ENCODE measurements at regions not wholly inside any gene's neighbourhood (a gene's known extent, or its start where the extent isn't known, plus 50 kb on each side); places are given as distances from the start of the nearest gene placed in this dataset.

- TF ChIP-seq FOSL2 (IDR thresholded peaks at IDR 0.05) (peak; percentile 62), FOSL2 (CRISPR knock-in tag; IDR thresholded peaks at IDR 0.05) (peak; percentile 90), USF2 (IDR thresholded peaks at IDR 0.05) (no peak), HOXB5 (CRISPR knock-in tag; IDR thresholded peaks at IDR 0.05) (no peak), PHF8 (IDR thresholded peaks at IDR 0.05; ENCODE audit: borderline replicate concordance, low read depth) (no peak), ELK1 (IDR thresholded peaks at IDR 0.05; ENCODE audit: low read depth, low read length) (no peak), BCL3 (IDR thresholded peaks at IDR 0.05) (0 out of 3 replicates have a peak, but pooled peaks have one; percentile 42), CBX8 (IDR thresholded peaks at IDR 0.05) (no peak), E2F6 (IDR thresholded peaks at IDR 0.05; ENCODE audit: borderline replicate concordance, low read depth) (no peak), NFE2L2 (conservative IDR thresholded peaks at IDR 0.05; ENCODE audit: low read length) (no peak), RFX5 (IDR thresholded peaks at IDR 0.05) (no peak), ZNF302 (CRISPR knock-in tag; IDR thresholded peaks at IDR 0.05) (no peak), HDAC2 (IDR thresholded peaks at IDR 0.05) (no peak), EHMT2 (IDR thresholded peaks at IDR 0.05; ENCODE audit: low read depth) (no peak), NR3C1 (IDR thresholded peaks at IDR 0.05) (no peak), ESRRA (IDR thresholded peaks at IDR 0.05; ENCODE audit: borderline replicate concordance, low read length) (no peak), ATOH8 (CRISPR knock-in tag; IDR thresholded peaks at IDR 0.05; ENCODE audit: low read depth) (no peak), CBX2 (IDR thresholded peaks at IDR 0.05; ENCODE audit: borderline replicate concordance, low read depth) (no peak), RAD21 (conservative IDR thresholded peaks at IDR 0.05 in 1 of 2, IDR thresholded peaks at IDR 0.05 in 1 of 2) (peak; percentile 14 to 45; a peak in 4 of 5 replicates), HOXA7 (CRISPR knock-in tag; IDR thresholded peaks at IDR 0.05) (no peak), CTCF (IDR thresholded peaks at IDR 0.05) (no peak), FOXS1 (CRISPR knock-in tag; IDR thresholded peaks at IDR 0.05) (peak; percentile 53; the same call in 1 of the 2 replicates), MAZ (IDR thresholded peaks at IDR 0.05; ENCODE audit: borderline replicate concordance, low read depth, low read length) (no peak), CHD2 (IDR thresholded peaks at IDR 0.05; ENCODE audit: low read length, partially characterized antibody) (no peak), HEYL (CRISPR knock-in tag; IDR thresholded peaks at IDR 0.05) (no peak), REST (IDR thresholded peaks at IDR 0.05) (no peak), HES2 (IDR thresholded peaks at IDR 0.05) (no peak), JUN (IDR thresholded peaks at IDR 0.05) (peak in 1 of 2 experiments; percentile 65; a peak in 2 of 5 replicates), MAX (IDR thresholded peaks at IDR 0.05) (peak; percentile 73), MYC (IDR thresholded peaks at IDR 0.05; ENCODE audit: borderline replicate concordance, low read length) (no peak), ZFP36 (IDR thresholded peaks at IDR 0.05; ENCODE audit: borderline replicate concordance, partially characterized antibody) (no peak), NPAS2 (CRISPR knock-in tag; IDR thresholded peaks at IDR 0.05; ENCODE audit: borderline replicate concordance) (no peak), BHLHE40 (IDR thresholded peaks at IDR 0.05; ENCODE audit: low read depth, low read length) (no peak), RARB (CRISPR knock-in tag; IDR thresholded peaks at IDR 0.05) (no peak)
Observed at GRCh38 chrX:11953615-11954014, 184.7 kb upstream of the FRMPD4 start (continued).

All from A549 (cell line).